HEK293T (cell line): ENCODE measurements at regions not wholly inside any gene's neighbourhood (a gene's known extent, or its start where the extent isn't known, plus 50 kb on each side); places are given as distances from the start of the nearest gene placed in this dataset.
"Not testable (repeated sequence)": the region's sequence is repeated elsewhere in the genome, so short reads cannot be mapped to it uniquely, and the experiment has no call there.

Experiments
- ELF4 ChIP-seq: fragments of 450-650 bp; IDR thresholded peaks from 2 replicates; pipeline ENCODE4 v1.6.1; 2017; ENCODE audit warnings: antibody characterized with exemption
- HDGF ChIP-seq: fragments of 450-650 bp; IDR thresholded peaks from 2 replicates; pipeline ENCODE4 v1.6.1; 2017; ENCODE audit warnings: antibody characterized with exemption, borderline replicate concordance
- SUZ12 ChIP-seq: fragments of 450-650 bp; IDR thresholded peaks from 2 replicates; pipeline ENCODE4 v1.6.1; 2016; ENCODE audit warnings: mild to moderate bottlenecking

DNA sequence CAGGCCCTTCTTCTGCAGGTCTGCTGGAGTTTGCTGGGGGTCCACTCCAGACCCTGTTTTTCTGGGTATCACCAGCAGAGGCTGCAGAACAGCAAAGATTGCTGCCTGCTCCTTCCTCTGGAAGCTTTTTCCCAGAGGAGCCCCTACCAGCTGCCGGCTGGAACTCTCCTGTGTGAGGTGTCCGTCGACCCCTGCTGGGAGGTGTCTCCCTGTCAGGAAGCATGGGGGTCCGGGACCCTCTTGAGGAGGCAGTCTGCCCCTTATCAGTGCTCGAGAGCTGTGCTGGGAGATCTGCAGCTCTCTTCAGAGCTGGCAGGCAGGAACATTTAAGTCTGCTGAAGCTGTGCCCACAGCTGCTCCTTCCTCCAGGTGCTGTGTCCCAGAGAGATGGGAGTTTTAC, 1622.8 kb downstream of the KHDRBS2 start:
- not testable (repeated sequence) for TF ChIP-seq ELF4, SUZ12, HDGF
